Keratinocyte (primary cell): ENCODE measurements at regions not wholly inside any gene's neighbourhood (a gene's known extent, or its start where the extent isn't known, plus 50 kb on each side); places are given as distances from the start of the nearest gene placed in this dataset.

Experiments used
- DNase-seq: peaks from one replicate; pipeline ENCODE4 v3.0.0-alpha.2; 2011; ENCODE audit warnings: low read depth, missing footprints, low spot score
- FAIRE-seq: peaks from 2 replicates; lab custom pipeline; 2011; peaks lifted over from hg19 to GRCh38; lab: Jason Lieb, UNC
- H2AFZ ChIP-seq: 2 replicates; pipeline ENCODE4 v1.6.0; 2012; ENCODE audit warnings: low read length, control low read depth, inconsistent platforms; ENCODE audit not compliant: control insufficient read depth
- H3K27ac ChIP-seq: 2 replicates; pipeline ENCODE4 v1.5.1; 2011; ENCODE audit warnings: low read length; ENCODE audit not compliant: control insufficient read depth, insufficient read depth
- H3K27me3 ChIP-seq: 3 replicates; pipeline ENCODE4 v1.6.0; 2011; ENCODE audit warnings: low read length; ENCODE audit not compliant: control insufficient read depth, insufficient read depth; ENCODE audit errors: extremely low read depth
- H3K36me3 ChIP-seq, 2 experiments: 2 replicates in 1 of 2; 3 replicates in 1 of 2; pipeline ENCODE4 v1.5.1; 2011; ENCODE audit warnings: low read length in 2 of 2, mild to moderate bottlenecking in 1 of 2; ENCODE audit not compliant: control insufficient read depth in 2 of 2, insufficient read depth in 2 of 2; ENCODE audit errors: extremely low read depth in 1 of 2
- H3K4me1 ChIP-seq: 3 replicates; pipeline ENCODE4 v1.5.1; 2011; ENCODE audit warnings: low read length; ENCODE audit not compliant: control insufficient read depth, insufficient read depth; ENCODE audit errors: extremely low read depth
- H3K4me2 ChIP-seq: 3 replicates; pipeline ENCODE4 v1.6.0; 2011; ENCODE audit warnings: low read depth, low read length; ENCODE audit not compliant: control insufficient read depth, insufficient read depth; ENCODE audit errors: extremely low read depth
- H3K4me3 ChIP-seq, 3 experiments: fragments of 200-600 bp in 1 of 3; sonication (generic) in 1 of 3; 2 replicates in 2 of 3; 3 replicates in 1 of 3; pipeline ENCODE4 v1.5.1; 2011 to 2016; ENCODE audit warnings: low read length in 3 of 3, mild to moderate bottlenecking in 3 of 3, control low read depth in 2 of 3, inconsistent platforms in 1 of 3, low read depth in 1 of 3, mixed read lengths in 1 of 3, mixed run types in 1 of 3, moderate library complexity in 1 of 3; ENCODE audit not compliant: control insufficient read depth in 2 of 3, insufficient read depth in 2 of 3; ENCODE audit errors: extremely low read depth in 1 of 3
- H3K79me2 ChIP-seq: 2 replicates; pipeline ENCODE4 v1.6.0; 2012; ENCODE audit warnings: low read length; ENCODE audit not compliant: control insufficient read depth, insufficient read depth
- H3K9ac ChIP-seq: 3 replicates; pipeline ENCODE4 v1.6.0; 2011; ENCODE audit warnings: low read length; ENCODE audit not compliant: control insufficient read depth, insufficient read depth; ENCODE audit errors: extremely low read depth
- H3K9me1 ChIP-seq: 3 replicates; pipeline ENCODE4 v1.6.0; 2011; ENCODE audit warnings: low read length; ENCODE audit not compliant: control insufficient read depth, insufficient read depth; ENCODE audit errors: extremely low read depth
- H3K9me3 ChIP-seq: 2 replicates; pipeline ENCODE4 v1.5.1; 2012; ENCODE audit warnings: low read depth, low read length; ENCODE audit not compliant: control insufficient read depth
- H4K20me1 ChIP-seq: 3 replicates; pipeline ENCODE4 v1.6.0; 2011; ENCODE audit warnings: low read length; ENCODE audit not compliant: control insufficient read depth, insufficient read depth; ENCODE audit errors: extremely low read depth
- EZH2 ChIP-seq: IDR thresholded peaks from one replicate; pipeline ENCODE4 v1.6.1; 2012; ENCODE audit warnings: inconsistent platforms, mild to moderate bottlenecking, low read length, moderate library complexity
- dilution Hi-C: fragments of 300-500 bp; cut with MboI; formaldehyde crosslinking; loops from one replicate; pipeline ENCODE4 v1.7.0; 2020; ENCODE audit warnings: low sequenced_read_pairs; ENCODE audit not compliant: extremely low pct_ligation_motif_present
- TF ChIP-seq, protein P1 (sequence below), 3 experiments: IDR thresholded peaks in 1 of 3; conservative IDR thresholded peaks in 1 of 3; optimal IDR thresholded peaks in 1 of 3; 2 replicates in 2 of 3; 3 replicates in 1 of 3; pipeline versions ENCODE3 to v1.5.1; 2011; ENCODE audit warnings: low read length in 3 of 3, mild to moderate bottlenecking in 3 of 3, moderate library complexity in 2 of 3, control low read depth in 1 of 3, inconsistent platforms in 1 of 3; ENCODE audit not compliant: insufficient read depth in 2 of 3; ENCODE audit errors: extremely low read depth in 1 of 3

DNA sequence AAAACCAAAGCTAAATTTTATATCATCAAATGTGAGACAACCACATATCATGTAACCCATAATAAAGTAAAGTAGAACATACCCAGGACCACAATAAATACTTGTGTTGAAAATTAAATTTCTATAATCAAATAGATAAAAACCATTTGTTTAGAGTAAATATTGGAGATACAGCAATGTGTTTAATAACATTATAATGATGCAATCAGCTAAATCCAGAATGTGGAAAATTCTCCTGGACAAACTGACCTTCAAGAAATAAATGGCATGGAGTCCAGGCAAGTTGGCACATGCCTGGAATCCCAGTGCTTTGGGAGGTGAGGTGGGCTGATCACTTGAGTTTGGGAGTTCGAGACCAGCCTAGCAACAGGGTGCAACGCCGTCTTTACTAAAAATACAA lies 84.0 kb downstream of the GPX5 start:
- dilution Hi-C loops, result no loop called here
- no peak for FAIRE-seq

DNA sequence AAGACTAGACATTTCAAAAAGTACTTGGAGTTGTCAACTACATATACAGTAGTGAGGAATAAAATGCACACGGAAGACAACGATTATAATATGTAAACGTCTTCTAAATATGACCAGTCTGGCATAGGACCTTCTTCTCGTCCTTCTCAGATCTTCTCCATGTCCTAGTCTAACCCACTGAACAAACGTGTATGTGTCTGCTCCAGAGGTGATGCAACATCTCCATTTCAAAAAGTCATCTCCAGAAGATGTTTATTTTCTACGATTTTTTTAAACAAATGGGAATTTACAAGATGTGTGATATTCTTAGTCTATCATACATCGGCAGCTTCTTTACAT lies 89.9 kb downstream of the GPX5 start:
- no peak overlapping the region for H3K27ac ChIP-seq

More for the DNA sequence above, 84.0 kb downstream of the GPX5 start:
- Histone ChIP-seq H3K27ac (no peak overlapping the region), H3K4me3 (no peak overlapping the region), H3K36me3 (no peaks in the 10 kb centered on the region), H3K27me3 (no peaks in the 10 kb centered on the region), H3K4me1 (peaks cover 5% of the 10 kb centered on the region), H3K4me2 (no peak overlapping the region), H3K79me2 (no peaks in the 10 kb centered on the region), H3K9ac (no peak overlapping the region), H4K20me1 (no peaks in the 10 kb centered on the region), H3K9me1 (no peaks in the 10 kb centered on the region), H3K9me3 (no peaks in the 10 kb centered on the region), H2AFZ (no peak overlapping the region)
- no peak for DNase-seq
- TF ChIP-seq EZH2, result no peak

More for the DNA sequence above, 89.9 kb downstream of the GPX5 start:
- Histone ChIP-seq H3K4me3 (no peak overlapping the region), H3K79me2 (no peaks in the 10 kb centered on the region), H3K36me3 (no peaks in the 10 kb centered on the region), H4K20me1 (no peaks in the 10 kb centered on the region), H3K9me3 (no peaks in the 10 kb centered on the region), H3K27me3 (peaks cover 13% of the 10 kb centered on the region), H3K9ac (no peak overlapping the region), H3K9me1 (no peaks in the 10 kb centered on the region), H3K4me2 (no peak overlapping the region), H3K4me1 (no peaks in the 10 kb centered on the region), H2AFZ (no peak overlapping the region)
- FAIRE-seq (no peak), DNase-seq (no peak)
- no peak for TF ChIP-seq EZH2
- TF ChIP-seq, protein P1, sequence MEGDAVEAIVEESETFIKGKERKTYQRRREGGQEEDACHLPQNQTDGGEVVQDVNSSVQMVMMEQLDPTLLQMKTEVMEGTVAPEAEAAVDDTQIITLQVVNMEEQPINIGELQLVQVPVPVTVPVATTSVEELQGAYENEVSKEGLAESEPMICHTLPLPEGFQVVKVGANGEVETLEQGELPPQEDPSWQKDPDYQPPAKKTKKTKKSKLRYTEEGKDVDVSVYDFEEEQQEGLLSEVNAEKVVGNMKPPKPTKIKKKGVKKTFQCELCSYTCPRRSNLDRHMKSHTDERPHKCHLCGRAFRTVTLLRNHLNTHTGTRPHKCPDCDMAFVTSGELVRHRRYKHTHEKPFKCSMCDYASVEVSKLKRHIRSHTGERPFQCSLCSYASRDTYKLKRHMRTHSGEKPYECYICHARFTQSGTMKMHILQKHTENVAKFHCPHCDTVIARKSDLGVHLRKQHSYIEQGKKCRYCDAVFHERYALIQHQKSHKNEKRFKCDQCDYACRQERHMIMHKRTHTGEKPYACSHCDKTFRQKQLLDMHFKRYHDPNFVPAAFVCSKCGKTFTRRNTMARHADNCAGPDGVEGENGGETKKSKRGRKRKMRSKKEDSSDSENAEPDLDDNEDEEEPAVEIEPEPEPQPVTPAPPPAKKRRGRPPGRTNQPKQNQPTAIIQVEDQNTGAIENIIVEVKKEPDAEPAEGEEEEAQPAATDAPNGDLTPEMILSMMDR (optimal IDR thresholded peaks at IDR 0.05 in 1 of 3, IDR thresholded peaks at IDR 0.05 in 1 of 3, conservative IDR thresholded peaks at IDR 0.05 in 1 of 3; ENCODE audit: extremely low read depth in 1 of 3, insufficient read depth in 2 of 3, low read length in 3 of 3), result no peak
- dilution Hi-C loops, result no loop called here
